A204.1 (cell line): ENCODE measurements at regions not wholly inside any gene's neighbourhood (a gene's known extent, or its start where the extent isn't known, plus 50 kb on each side); places are given as distances from the start of the nearest gene placed in this dataset.
"Not testable (repeated sequence)": the region's sequence is repeated elsewhere in the genome, so short reads cannot be mapped to it uniquely, and the experiment has no call there.

Source experiments
- FAIRE-seq: peaks from 2 replicates; lab custom pipeline; 2012; peaks lifted over from hg19 to GRCh38; lab: Jason Lieb, UNC

- FAIRE-seq = no peak
Measured at GRCh38 chr14:59117754-59118528, 70.5 kb upstream of the DAAM1 start.

- FAIRE-seq = no peak
Measured at GRCh38 chr14:59120921-59121320, 67.5 kb upstream of the DAAM1 start.

- FAIRE-seq = no peak
Measured at GRCh38 chr14:59123531-59123930, 64.9 kb upstream of the DAAM1 start.

- peak; percentile 97 for FAIRE-seq
Measured at GRCh38 chr14:59123975-59124374, 64.5 kb upstream of the DAAM1 start.

GRCh38 chr14:59125156-59125555, 63.3 kb upstream of the DAAM1 start:
- no peak for FAIRE-seq

- FAIRE-seq = peak; percentile 94
Measured at GRCh38 chr14:59126714-59127436, 61.6 kb upstream of the DAAM1 start.

GRCh38 chr14:59127437-59127732, 61.1 kb upstream of the DAAM1 start:
- FAIRE-seq = no peak

GRCh38 chr14:59130462-59130861, 58.0 kb upstream of the DAAM1 start:
- no peak for FAIRE-seq

GRCh38 chr14:59131938-59132795, 56.3 kb upstream of the DAAM1 start:
- no peak for FAIRE-seq

- FAIRE-seq = no peak
Measured at GRCh38 chr14:59132796-59133494, 55.5 kb upstream of the DAAM1 start.

GRCh38 chr14:59133709-59134108, 54.8 kb upstream of the DAAM1 start:
- no peak for FAIRE-seq

GRCh38 chr14:59134307-59134706, 54.2 kb upstream of the DAAM1 start:
- FAIRE-seq = no peak

GRCh38 chr14:59137256-59137655, 51.2 kb upstream of the DAAM1 start:
- no peak for FAIRE-seq

- FAIRE-seq = not testable (repeated sequence)
Measured at GRCh38 chr14:59138576-59138975, 49.9 kb upstream of the DAAM1 start.
